Neural cell (in vitro differentiated cells): ENCODE measurements at regions not wholly inside any gene's neighbourhood (a gene's known extent, or its start where the extent isn't known, plus 50 kb on each side); places are given as distances from the start of the nearest gene placed in this dataset.

Source experiments
- CTCF ChIP-seq: fragments of 450-650 bp; IDR thresholded peaks from 2 replicates; pipeline ENCODE4 v1.5.1; 2014; ENCODE audit warnings: antibody characterized with exemption, mild to moderate bottlenecking, moderate library complexity; ENCODE audit not compliant: poor library complexity, severe bottlenecking
- EP300 ChIP-seq: fragments of 450-650 bp; conservative IDR thresholded peaks from 2 replicates; pipeline ENCODE4 v1.6.1; 2014; ENCODE audit warnings: antibody characterized with exemption, mild to moderate bottlenecking, moderate library complexity; ENCODE audit not compliant: poor library complexity, severe bottlenecking
- EZH2 ChIP-seq: fragments of 200-600, 300-800 bp; shearing (Covaris generic), sonication (generic); IDR thresholded peaks from 2 replicates; pipeline ENCODE4 v1.6.1; 2014; ENCODE audit warnings: antibody characterized with exemption, low read length, borderline replicate concordance, mild to moderate bottlenecking; ENCODE audit not compliant: insufficient read depth, poor library complexity, severe bottlenecking
- MXI1 ChIP-seq: fragments of 450-650 bp; conservative IDR thresholded peaks from 2 replicates; pipeline ENCODE4 v1.6.1; 2014; ENCODE audit warnings: antibody characterized with exemption, mild to moderate bottlenecking; ENCODE audit not compliant: poor library complexity, severe bottlenecking
- POLR2AphosphoS5 ChIP-seq: IDR thresholded peaks from 2 replicates; pipeline ENCODE4 v1.6.1; 2012
- RAD21 ChIP-seq: fragments of 450-650 bp; conservative IDR thresholded peaks from 2 replicates; pipeline ENCODE4 v1.6.1; 2014; ENCODE audit warnings: antibody characterized with exemption, mild to moderate bottlenecking, moderate library complexity
- REST ChIP-seq: IDR thresholded peaks from 2 replicates; pipeline ENCODE4 v1.6.1; 2012; ENCODE audit warnings: borderline replicate concordance
- SMC3 ChIP-seq: fragments of 450-650 bp; conservative IDR thresholded peaks from 2 replicates; pipeline ENCODE4 v1.6.1; 2014; ENCODE audit warnings: antibody characterized with exemption, mild to moderate bottlenecking, moderate library complexity; ENCODE audit not compliant: poor library complexity
- TAF1 ChIP-seq: IDR thresholded peaks from 2 replicates; pipeline ENCODE4 v1.6.1; 2012; ENCODE audit warnings: low read depth

GRCh38 chr3:150148227-150148626 is 177.5 kb upstream of the PFN2 start:
- no peak for TF ChIP-seq CTCF
- no peak for TF ChIP-seq POLR2AphosphoS5
- no peak for TF ChIP-seq EZH2
- TF ChIP-seq REST: no peak
- TF ChIP-seq TAF1: no peak
- no peak for TF ChIP-seq EP300
- TF ChIP-seq SMC3: no peak
- TF ChIP-seq RAD21: no peak
- TF ChIP-seq MXI1: no peak
